Ovary (tissue), 3 donors: ENCODE measurements at regions not wholly inside any gene's neighbourhood (a gene's known extent, or its start where the extent isn't known, plus 50 kb on each side); places are given as distances from the start of the nearest gene placed in this dataset.

Experiments used
- EP300 ChIP-seq: sonication (generic); formaldehyde crosslinking; IDR thresholded peaks from one replicate; pipeline ENCODE4 v1.6.1; 2017; ENCODE audit warnings: antibody characterized with exemption
- TF ChIP-seq, protein P1 (sequence below), 3 donors: fragments of 450-650 bp in 2 of 3; fragments of 200-600 bp in 1 of 3; IDR thresholded peaks; one replicate each; pipeline versions ENCODE4 v1.5.1 to v1.8.0; 2016 to 2022; ENCODE audit warnings: antibody characterized with exemption in 3 of 3, mild to moderate bottlenecking in 1 of 3
- donor health status: DM: no; HTN: no; CAD: no.

DNA sequence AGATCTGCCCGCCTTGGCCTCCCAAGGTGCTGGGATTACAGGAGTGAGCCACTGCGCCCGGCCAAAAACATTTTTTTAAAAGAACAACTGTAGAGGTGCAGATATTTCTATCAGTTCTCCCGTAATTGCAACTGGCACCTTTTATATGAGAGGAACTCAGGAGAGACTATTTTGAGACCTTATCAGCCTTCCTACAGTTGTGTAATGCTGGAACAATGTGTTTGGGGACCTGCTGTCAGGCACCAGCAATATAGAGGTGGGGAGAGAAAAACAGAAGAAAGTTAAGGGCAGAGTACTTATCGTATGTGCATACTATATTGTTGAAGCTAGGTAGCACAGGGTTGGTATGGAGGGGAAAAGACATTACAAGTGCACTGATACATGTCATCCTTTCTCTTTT lies 343.8 kb upstream of the ANKRD30A start:
- no peak for TF ChIP-seq EP300
- TF ChIP-seq, protein P1, sequence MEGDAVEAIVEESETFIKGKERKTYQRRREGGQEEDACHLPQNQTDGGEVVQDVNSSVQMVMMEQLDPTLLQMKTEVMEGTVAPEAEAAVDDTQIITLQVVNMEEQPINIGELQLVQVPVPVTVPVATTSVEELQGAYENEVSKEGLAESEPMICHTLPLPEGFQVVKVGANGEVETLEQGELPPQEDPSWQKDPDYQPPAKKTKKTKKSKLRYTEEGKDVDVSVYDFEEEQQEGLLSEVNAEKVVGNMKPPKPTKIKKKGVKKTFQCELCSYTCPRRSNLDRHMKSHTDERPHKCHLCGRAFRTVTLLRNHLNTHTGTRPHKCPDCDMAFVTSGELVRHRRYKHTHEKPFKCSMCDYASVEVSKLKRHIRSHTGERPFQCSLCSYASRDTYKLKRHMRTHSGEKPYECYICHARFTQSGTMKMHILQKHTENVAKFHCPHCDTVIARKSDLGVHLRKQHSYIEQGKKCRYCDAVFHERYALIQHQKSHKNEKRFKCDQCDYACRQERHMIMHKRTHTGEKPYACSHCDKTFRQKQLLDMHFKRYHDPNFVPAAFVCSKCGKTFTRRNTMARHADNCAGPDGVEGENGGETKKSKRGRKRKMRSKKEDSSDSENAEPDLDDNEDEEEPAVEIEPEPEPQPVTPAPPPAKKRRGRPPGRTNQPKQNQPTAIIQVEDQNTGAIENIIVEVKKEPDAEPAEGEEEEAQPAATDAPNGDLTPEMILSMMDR (IDR thresholded peaks at IDR 0.05), result no peak
